Hepatocyte (in vitro differentiated cells): ENCODE measurements at regions not wholly inside any gene's neighbourhood (a gene's known extent, or its start where the extent isn't known, plus 50 kb on each side); places are given as distances from the start of the nearest gene placed in this dataset.

Experiments used
- EZH2 ChIP-seq: fragments of 200-600 bp; sonication (generic); IDR thresholded peaks from 2 replicates; pipeline ENCODE4 v1.6.1; 2016; ENCODE audit warnings: antibody characterized with exemption, mild to moderate bottlenecking, borderline replicate concordance
- EZH2phosphoT487 ChIP-seq: fragments of 200-600 bp; sonication (generic); IDR thresholded peaks from one replicate; pipeline ENCODE4 v1.6.1; 2018; ENCODE audit warnings: antibody characterized with exemption, mild to moderate bottlenecking, low read depth, moderate library complexity; ENCODE audit not compliant: unreplicated experiment, severe bottlenecking
- TF ChIP-seq, protein P1 (sequence below): fragments of 200-600 bp; sonication (generic); IDR thresholded peaks from 2 replicates; pipeline ENCODE4 v1.5.1; 2016; ENCODE audit warnings: antibody characterized with exemption, mild to moderate bottlenecking; ENCODE audit not compliant: poor library complexity

- TF ChIP-seq, protein P1, sequence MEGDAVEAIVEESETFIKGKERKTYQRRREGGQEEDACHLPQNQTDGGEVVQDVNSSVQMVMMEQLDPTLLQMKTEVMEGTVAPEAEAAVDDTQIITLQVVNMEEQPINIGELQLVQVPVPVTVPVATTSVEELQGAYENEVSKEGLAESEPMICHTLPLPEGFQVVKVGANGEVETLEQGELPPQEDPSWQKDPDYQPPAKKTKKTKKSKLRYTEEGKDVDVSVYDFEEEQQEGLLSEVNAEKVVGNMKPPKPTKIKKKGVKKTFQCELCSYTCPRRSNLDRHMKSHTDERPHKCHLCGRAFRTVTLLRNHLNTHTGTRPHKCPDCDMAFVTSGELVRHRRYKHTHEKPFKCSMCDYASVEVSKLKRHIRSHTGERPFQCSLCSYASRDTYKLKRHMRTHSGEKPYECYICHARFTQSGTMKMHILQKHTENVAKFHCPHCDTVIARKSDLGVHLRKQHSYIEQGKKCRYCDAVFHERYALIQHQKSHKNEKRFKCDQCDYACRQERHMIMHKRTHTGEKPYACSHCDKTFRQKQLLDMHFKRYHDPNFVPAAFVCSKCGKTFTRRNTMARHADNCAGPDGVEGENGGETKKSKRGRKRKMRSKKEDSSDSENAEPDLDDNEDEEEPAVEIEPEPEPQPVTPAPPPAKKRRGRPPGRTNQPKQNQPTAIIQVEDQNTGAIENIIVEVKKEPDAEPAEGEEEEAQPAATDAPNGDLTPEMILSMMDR = no peak
- TF ChIP-seq EZH2phosphoT487 = no peak
- no peak for TF ChIP-seq EZH2
Measured at GRCh38 chr12:34287986-34288962, 266.0 kb downstream of the ALG10 start.
